ENCODE measurements at regions not wholly inside any gene's neighbourhood (a gene's known extent, or its start where the extent isn't known, plus 50 kb on each side); places are given as distances from the start of the nearest gene placed in this dataset.

DNA sequence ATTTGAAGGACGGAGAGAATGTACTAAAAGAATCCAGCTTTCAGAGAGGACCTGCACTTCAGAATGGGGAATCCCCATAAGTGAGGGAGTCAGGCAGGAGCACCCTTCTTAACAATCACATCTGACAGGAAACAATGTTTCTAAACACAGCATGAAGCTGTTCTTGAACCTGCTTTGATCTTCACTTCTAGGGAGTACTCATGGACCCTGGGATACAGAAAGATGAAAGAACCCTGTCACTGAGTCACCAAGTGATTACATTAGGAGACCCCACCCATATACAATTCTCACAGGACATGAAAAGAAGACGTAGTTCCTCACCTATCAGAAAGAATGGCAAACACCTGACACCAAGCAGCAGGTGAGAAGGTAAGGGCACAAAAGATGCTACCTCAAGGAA lies 296.9 kb upstream of the ZC3H12C start:
- ATAC-seq: no peak

DNA sequence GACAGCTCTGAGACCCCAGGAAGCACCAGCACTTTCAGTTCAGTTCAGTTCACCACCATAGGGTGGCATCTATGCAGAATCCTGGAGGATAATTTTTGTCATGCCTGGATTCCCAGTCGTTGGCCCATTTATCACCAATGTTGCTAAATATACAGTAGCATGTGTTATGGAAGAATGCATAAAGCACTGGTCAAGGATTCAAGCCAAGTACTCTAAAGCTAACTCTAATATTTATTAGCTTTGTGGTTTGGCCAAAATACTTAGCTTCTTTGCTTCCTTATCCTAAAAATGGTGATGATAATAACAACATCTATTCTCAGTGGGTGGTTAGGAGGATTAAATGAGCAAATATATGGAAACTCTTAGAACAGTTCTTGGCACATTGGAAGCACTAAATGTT lies 294.7 kb upstream of the ZC3H12C start:
- Histone ChIP-seq H3K36me3 (no peaks in the 10 kb centered on the region), H3K9me3 (no peaks in the 10 kb centered on the region), H3K27ac (no peak overlapping the region), H3K4me3 (no peak overlapping the region), H3K4me1 (no peaks in the 10 kb centered on the region), H3K27me3 (ENCODE audit: low read depth) (no peaks in the 10 kb centered on the region)
- TF ChIP-seq, protein P1, sequence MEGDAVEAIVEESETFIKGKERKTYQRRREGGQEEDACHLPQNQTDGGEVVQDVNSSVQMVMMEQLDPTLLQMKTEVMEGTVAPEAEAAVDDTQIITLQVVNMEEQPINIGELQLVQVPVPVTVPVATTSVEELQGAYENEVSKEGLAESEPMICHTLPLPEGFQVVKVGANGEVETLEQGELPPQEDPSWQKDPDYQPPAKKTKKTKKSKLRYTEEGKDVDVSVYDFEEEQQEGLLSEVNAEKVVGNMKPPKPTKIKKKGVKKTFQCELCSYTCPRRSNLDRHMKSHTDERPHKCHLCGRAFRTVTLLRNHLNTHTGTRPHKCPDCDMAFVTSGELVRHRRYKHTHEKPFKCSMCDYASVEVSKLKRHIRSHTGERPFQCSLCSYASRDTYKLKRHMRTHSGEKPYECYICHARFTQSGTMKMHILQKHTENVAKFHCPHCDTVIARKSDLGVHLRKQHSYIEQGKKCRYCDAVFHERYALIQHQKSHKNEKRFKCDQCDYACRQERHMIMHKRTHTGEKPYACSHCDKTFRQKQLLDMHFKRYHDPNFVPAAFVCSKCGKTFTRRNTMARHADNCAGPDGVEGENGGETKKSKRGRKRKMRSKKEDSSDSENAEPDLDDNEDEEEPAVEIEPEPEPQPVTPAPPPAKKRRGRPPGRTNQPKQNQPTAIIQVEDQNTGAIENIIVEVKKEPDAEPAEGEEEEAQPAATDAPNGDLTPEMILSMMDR (IDR thresholded peaks at IDR 0.05): no peak
- DNase-seq (no peak), ATAC-seq (no peak)
- intact Hi-C loops (cut with DNase I): no loop called here

More for the DNA sequence above, 296.9 kb upstream of the ZC3H12C start:
- no peaks in the 10 kb centered on the region for H3K36me3 ChIP-seq
- no peak overlapping the region for H3K27ac ChIP-seq
- TF ChIP-seq, protein P1 (IDR thresholded peaks at IDR 0.05): no peak
- H3K4me1 ChIP-seq: no peaks in the 10 kb centered on the region
- intact Hi-C loops (cut with DNase I): no loop called here
- DNase-seq: no peak
- no peak overlapping the region for H3K4me3 ChIP-seq
- H3K27me3 ChIP-seq (ENCODE audit: low read depth): no peaks in the 10 kb centered on the region
- H3K9me3 ChIP-seq: no peaks in the 10 kb centered on the region

DNA sequence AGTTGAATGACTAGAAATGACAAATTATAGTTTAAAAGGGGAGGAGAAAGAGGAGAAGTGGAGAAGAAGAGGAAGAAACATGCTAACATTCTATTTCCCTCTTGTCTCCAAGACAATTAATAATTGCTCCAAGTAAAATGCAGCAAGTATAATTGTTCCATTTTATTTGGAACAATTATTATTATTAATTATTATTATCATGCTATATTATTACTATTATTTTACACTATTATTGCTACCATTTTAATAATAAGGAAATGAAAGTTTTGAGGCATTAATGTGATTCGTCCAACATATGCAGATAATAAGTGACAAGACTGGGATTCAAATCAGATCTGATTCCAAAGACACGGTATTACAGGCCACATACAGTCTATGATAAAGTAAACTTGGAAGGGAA lies 293.6 kb upstream of the ZC3H12C start:
- no peaks in the 10 kb centered on the region for H3K4me1 ChIP-seq
- H3K27me3 ChIP-seq (ENCODE audit: low read depth): no peaks in the 10 kb centered on the region
- no peaks in the 10 kb centered on the region for H3K36me3 ChIP-seq
- intact Hi-C loops (cut with DNase I): no loop called here
- TF ChIP-seq, protein P1 (IDR thresholded peaks at IDR 0.05): no peak
- H3K4me3 ChIP-seq: no peak overlapping the region
- no peaks in the 10 kb centered on the region for H3K9me3 ChIP-seq
- DNase-seq (no peak), ATAC-seq (no peak)
- H3K27ac ChIP-seq: no peak overlapping the region

DNA sequence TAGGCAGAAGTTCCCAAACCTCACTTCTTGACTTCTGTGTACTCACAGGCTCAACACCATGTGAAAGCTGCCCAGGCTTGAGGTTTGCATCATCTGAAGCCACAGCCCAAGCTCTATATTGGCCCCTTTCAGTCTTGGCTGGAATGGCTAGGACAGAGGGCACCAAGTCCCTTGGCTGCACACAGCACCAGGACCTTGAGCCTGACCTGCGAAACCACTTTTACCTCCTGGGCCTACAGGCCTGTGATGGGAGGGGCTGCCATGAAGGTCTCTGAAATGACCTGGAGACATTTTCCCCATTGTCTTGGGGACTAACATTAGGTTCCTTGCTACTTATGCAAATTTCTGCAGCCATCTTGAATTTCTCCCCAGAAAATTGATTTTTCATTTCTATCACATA lies 288.3 kb upstream of the ZC3H12C start:
- H3K36me3 ChIP-seq: no peaks in the 10 kb centered on the region
- H3K4me1 ChIP-seq: no peaks in the 10 kb centered on the region
- H3K27me3 ChIP-seq (ENCODE audit: low read depth): no peaks in the 10 kb centered on the region
- TF ChIP-seq, protein P1 (IDR thresholded peaks at IDR 0.05): no peak
- DNase-seq: no peak
- H3K9me3 ChIP-seq: no peaks in the 10 kb centered on the region
- intact Hi-C loops (cut with DNase I): no loop called here
- H3K4me3 ChIP-seq: no peak overlapping the region
- H3K27ac ChIP-seq: no peak overlapping the region
- no peak for ATAC-seq

DNA sequence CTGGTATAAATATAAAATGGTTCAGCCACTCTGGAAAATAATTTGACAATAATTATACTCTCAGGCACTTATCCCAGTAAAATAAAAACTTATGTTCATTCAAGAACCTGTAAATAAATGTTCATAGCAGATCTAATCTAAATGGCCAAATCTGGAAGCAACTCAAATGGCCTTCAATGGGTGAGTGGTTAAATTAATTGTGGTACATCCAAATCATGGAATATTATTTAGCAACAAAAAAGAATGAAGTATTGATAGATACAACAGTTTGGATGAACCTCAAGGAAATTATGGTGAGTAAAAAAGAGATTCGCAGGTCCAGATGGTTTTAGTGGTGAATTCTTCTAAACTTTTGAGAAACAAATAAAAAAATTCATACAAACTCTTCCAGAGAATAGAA lies 287.0 kb upstream of the ZC3H12C start:
- Histone ChIP-seq H3K4me1 (no peaks in the 10 kb centered on the region), H3K36me3 (no peaks in the 10 kb centered on the region), H3K9me3 (no peaks in the 10 kb centered on the region), H3K4me3 (no peak overlapping the region), H3K27me3 (ENCODE audit: low read depth) (no peaks in the 10 kb centered on the region), H3K27ac (no peak overlapping the region)
- no peak for DNase-seq
- intact Hi-C loops (cut with DNase I): no loop called here
- TF ChIP-seq, protein P1 (IDR thresholded peaks at IDR 0.05): no peak
- no peak for ATAC-seq

DNA sequence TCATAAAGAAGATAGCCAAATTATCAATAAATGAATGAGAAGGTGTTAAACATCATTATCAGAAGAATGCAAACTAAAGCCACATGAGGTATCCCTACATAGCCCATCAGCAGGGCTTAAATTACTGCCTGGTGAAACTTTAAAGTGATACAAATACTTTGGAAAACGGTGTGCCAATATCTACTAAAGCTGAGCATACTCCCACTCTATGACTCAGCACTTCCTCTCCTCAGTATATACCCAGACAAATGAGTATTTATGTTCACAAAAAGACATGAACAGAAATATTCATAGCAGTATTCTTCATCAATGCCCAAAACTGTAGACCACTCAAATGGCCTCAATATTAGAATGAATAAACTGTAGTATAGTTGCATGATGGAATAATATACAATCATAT lies 284.6 kb upstream of the ZC3H12C start:
- no peak overlapping the region for H3K4me3 ChIP-seq
- no peak for DNase-seq
- ATAC-seq: no peak
- intact Hi-C loops (cut with DNase I): no loop called here
- no peaks in the 10 kb centered on the region for H3K4me1 ChIP-seq
- no peaks in the 10 kb centered on the region for H3K36me3 ChIP-seq
- TF ChIP-seq, protein P1 (IDR thresholded peaks at IDR 0.05): no peak
- H3K27me3 ChIP-seq (ENCODE audit: low read depth): no peaks in the 10 kb centered on the region
- H3K27ac ChIP-seq: no peak overlapping the region
- H3K9me3 ChIP-seq: no peaks in the 10 kb centered on the region
